H1 (cell line): ENCODE measurements at regions not wholly inside any gene's neighbourhood (a gene's known extent, or its start where the extent isn't known, plus 50 kb on each side); places are given as distances from the start of the nearest gene placed in this dataset.

Source experiments
- CTCF ChIA-PET: fragments of 300-600 bp; sonication (Branson Sonifier 250); formaldehyde crosslinking; loops from one replicate; lab custom pipeline; 2021; ENCODE audit not compliant: partially characterized antibody; lab: Charles Lee
- POLR2A ChIA-PET: fragments of 300-600 bp; sonication (Branson Sonifier 250); formaldehyde crosslinking; loops from one replicate; lab custom pipeline; 2021; ENCODE audit warnings: inconsistent platforms; ENCODE audit not compliant: partially characterized antibody; lab: Charles Lee
- DNase-seq, 2 experiments: peaks; one replicate each; pipeline versions ENCODE4 v3.0.0 to v3.0.0-alpha.2; 2010 to 2022; ENCODE audit warnings: low spot score in 2 of 2, low read depth in 1 of 2, mixed read lengths in 1 of 2
- FAIRE-seq: peaks from 2 replicates; lab custom pipeline; 2011; peaks lifted over from hg19 to GRCh38; lab: Jason Lieb, UNC
- H2AFZ ChIP-seq: 2 replicates; pipeline ENCODE4 v1.8.1; 2012; ENCODE audit warnings: low read length, inconsistent platforms
- H2AK5ac ChIP-seq: 2 replicates; pipeline ENCODE4 v1.6.1; 2013; ENCODE audit warnings: low read depth, low read length
- H2BK120ac ChIP-seq: replicated peaks from 2 replicates; pipeline ENCODE3; 2013; ENCODE audit warnings: low read depth, low read length, inconsistent platforms
- H2BK12ac ChIP-seq: 2 replicates; pipeline ENCODE4 v1.6.1; 2013; ENCODE audit warnings: low read depth, low read length
- H2BK15ac ChIP-seq: 2 replicates; pipeline ENCODE4 v1.6.1; 2013; ENCODE audit warnings: low read length
- H2BK20ac ChIP-seq: 2 replicates; pipeline ENCODE4 v1.6.1; 2013; ENCODE audit warnings: low read length
- H2BK5ac ChIP-seq: 2 replicates; pipeline ENCODE4 v1.6.1; 2013; ENCODE audit warnings: low read depth, low read length
- H3K14ac ChIP-seq: 2 replicates; pipeline ENCODE4 v1.6.1; 2013; ENCODE audit warnings: inconsistent platforms; ENCODE audit not compliant: insufficient read length
- H3K18ac ChIP-seq: 2 replicates; pipeline ENCODE4 v1.6.1; 2013; ENCODE audit warnings: low read length; ENCODE audit errors: extremely low read depth
- H3K23ac ChIP-seq: 2 replicates; pipeline ENCODE4 v1.6.1; 2013; ENCODE audit warnings: inconsistent platforms; ENCODE audit not compliant: insufficient read length
- H3K23me2 ChIP-seq: 2 replicates; pipeline ENCODE4 v1.6.1; 2013; ENCODE audit warnings: low read depth, low read length
- H3K27ac ChIP-seq: 2 replicates; pipeline ENCODE4 v1.6.1; 2011; ENCODE audit warnings: low read depth, low read length, inconsistent platforms
- H3K27me3 ChIP-seq, 4 experiments: replicated peaks in 1 of 4; 1 replicate in 1 of 4; 2 replicates in 3 of 4; pipeline versions ENCODE4 v1.6.1 to v1.8.1; 2011 to 2013; ENCODE audit warnings: low read length in 3 of 4, mild to moderate bottlenecking in 3 of 4, inconsistent platforms in 2 of 4, mixed read lengths in 2 of 4, moderate library complexity in 1 of 4; ENCODE audit not compliant: control insufficient read depth in 3 of 4, insufficient read depth in 3 of 4; ENCODE audit errors: extremely low read depth in 1 of 4
- H3K36me3 ChIP-seq, 4 experiments: 2 replicates each; pipeline versions ENCODE4 v1.6.1 to v1.8.1; 2011 to 2013; ENCODE audit warnings: mild to moderate bottlenecking in 4 of 4, low read length in 3 of 4, moderate library complexity in 2 of 4, control low read depth in 1 of 4, inconsistent platforms in 1 of 4; ENCODE audit not compliant: insufficient read depth in 4 of 4, control insufficient read depth in 2 of 4
- H3K4ac ChIP-seq: replicated peaks from 2 replicates; pipeline ENCODE3; 2013; ENCODE audit warnings: low read length, low read depth, mixed read lengths, inconsistent platforms; ENCODE audit not compliant: insufficient read length
- H3K4me1 ChIP-seq, 4 experiments: replicated peaks in 1 of 4; 1 replicate in 1 of 4; 2 replicates in 3 of 4; pipeline versions ENCODE4 v1.6.1 to v1.8.1; 2011 to 2013; ENCODE audit warnings: low read length in 3 of 4, inconsistent platforms in 2 of 4, mixed read lengths in 1 of 4; ENCODE audit not compliant: insufficient read depth in 4 of 4, control insufficient read depth in 3 of 4
- H3K4me2 ChIP-seq, 2 experiments: 2 replicates each; pipeline versions ENCODE4 v1.6.1 to v1.8.1; 2011 to 2013; ENCODE audit warnings: low read depth in 2 of 2, low read length in 2 of 2, control low read depth in 1 of 2, inconsistent platforms in 1 of 2, mild to moderate bottlenecking in 1 of 2; ENCODE audit not compliant: insufficient read depth in 1 of 2
- H3K4me3 ChIP-seq, 4 experiments: fragments of 200-600, 300-600 bp in 1 of 4; sonication (generic), shearing (Covaris generic), sonication (Bioruptor Twin) in 1 of 4; 2 replicates each; pipeline versions ENCODE4 v1.5.1 to v1.8.1; 2011 to 2016; ENCODE audit warnings: low read length in 4 of 4, low read depth in 3 of 4, control low read depth in 2 of 4, inconsistent platforms in 2 of 4, mild to moderate bottlenecking in 2 of 4, mixed read lengths in 1 of 4, moderate library complexity in 1 of 4; ENCODE audit not compliant: insufficient read depth in 2 of 4; ENCODE audit errors: extremely low read depth in 1 of 4
- H3K56ac ChIP-seq: replicated peaks from 2 replicates; pipeline ENCODE3; 2013; ENCODE audit warnings: low read depth, mild to moderate bottlenecking, mixed read lengths, low read length, inconsistent platforms; ENCODE audit not compliant: insufficient read length
- H3K79me1 ChIP-seq: 2 replicates; pipeline ENCODE4 v1.6.1; 2013; ENCODE audit warnings: low read depth, low read length, control low read depth
- H3K79me2 ChIP-seq, 2 experiments: 2 replicates each; pipeline versions ENCODE4 v1.6.1 to v1.8.1; 2012 to 2013; ENCODE audit warnings: low read length in 2 of 2, mild to moderate bottlenecking in 2 of 2, inconsistent platforms in 1 of 2; ENCODE audit not compliant: insufficient read depth in 2 of 2, control insufficient read depth in 1 of 2
- H3K9ac ChIP-seq, 4 experiments: replicated peaks in 1 of 4; 1 replicate in 1 of 4; 2 replicates in 3 of 4; pipeline versions ENCODE4 v1.6.1 to v1.8.1; 2011 to 2013; ENCODE audit warnings: low read depth in 3 of 4, low read length in 3 of 4, control low read depth in 2 of 4, mild to moderate bottlenecking in 2 of 4, moderate library complexity in 2 of 4, inconsistent platforms in 1 of 4; ENCODE audit errors: extremely low read depth in 1 of 4
- H3K9me3 ChIP-seq, 2 experiments: 2 replicates each; pipeline versions ENCODE4 v1.6.1 to v1.8.1; 2012 to 2013; ENCODE audit warnings: mild to moderate bottlenecking in 2 of 2, moderate library complexity in 2 of 2, control low read depth in 1 of 2, inconsistent platforms in 1 of 2, low read depth in 1 of 2, low read length in 1 of 2, mixed read lengths in 1 of 2; ENCODE audit not compliant: insufficient read depth in 2 of 2
- H4K20me1 ChIP-seq, 2 experiments: replicated peaks in 1 of 2; 2 replicates each; pipeline versions ENCODE3 to v1.8.1; 2011 to 2013; ENCODE audit warnings: inconsistent platforms in 2 of 2, low read length in 2 of 2, mild to moderate bottlenecking in 1 of 2; ENCODE audit not compliant: insufficient read depth in 2 of 2, control insufficient read depth in 1 of 2
- H4K5ac ChIP-seq: 2 replicates; pipeline ENCODE4 v1.6.1; 2013; ENCODE audit warnings: low read length, low read depth, mixed read lengths, inconsistent platforms; ENCODE audit not compliant: insufficient read length
- H4K8ac ChIP-seq: 2 replicates; pipeline ENCODE4 v1.8.0; 2013; ENCODE audit warnings: mild to moderate bottlenecking, moderate library complexity, low read length, inconsistent platforms; ENCODE audit not compliant: insufficient read depth; ENCODE audit errors: extremely low read depth
- H4K91ac ChIP-seq: replicated peaks from 2 replicates; pipeline ENCODE3; 2013; ENCODE audit warnings: low read length, mixed read lengths, inconsistent platforms; ENCODE audit not compliant: insufficient read length
- RXRA ChIP-seq: IDR thresholded peaks from 2 replicates; pipeline ENCODE4 v1.6.1; 2011; ENCODE audit warnings: low read depth, mild to moderate bottlenecking, low read length, moderate library complexity; ENCODE audit not compliant: insufficient read depth
- WGBS, 2 experiments: shearing (Covaris generic) in 1 of 2; methylation state at CpG; one replicate each; pipeline versions ENCODE4 v1.1.6 to v1.1.7; 2013 to 2015; ENCODE audit warnings: low lambda C conversion rate in 2 of 2, mixed read lengths in 2 of 2, inconsistent platforms in 1 of 2, low coverage in 1 of 2, missing lambda C conversion rate in 1 of 2; ENCODE audit not compliant: insufficient replicate concordance in 2 of 2, insufficient coverage in 1 of 2, insufficient read length in 1 of 2; ENCODE audit errors: extremely low coverage in 1 of 2, missing lambda C conversion rate in 1 of 2; 5-methylcytosine and 5-hydroxymethylcytosine counted together
- TF ChIP-seq, protein P1 (sequence below): IDR thresholded peaks from 2 replicates; pipeline ENCODE4 v1.6.1; 2012; ENCODE audit warnings: inconsistent platforms

- Histone ChIP-seq H3K18ac (no peak overlapping the region), H2BK15ac (no peak overlapping the region; the same call in 1 of the 2 replicates), H4K5ac (no peak overlapping the region), H3K27me3 (no peaks in the 10 kb centered on the region), H3K56ac (no peak overlapping the region)
- 79% methylated on average over 6 of the region's 6 CpGs; no CpG with 5 or more reads in 1 of the 2 experiments for WGBS, 2 experiments
- no peak for FAIRE-seq
- CTCF ChIA-PET: interaction anchor here (0.8 to 4.5 kb wide), 13 partner anchors 10 to 1063 kb away, joined by 3 to 30 read pairs (median 5); no protein-coding TSS in a partner anchor
- TF ChIP-seq, protein P1, sequence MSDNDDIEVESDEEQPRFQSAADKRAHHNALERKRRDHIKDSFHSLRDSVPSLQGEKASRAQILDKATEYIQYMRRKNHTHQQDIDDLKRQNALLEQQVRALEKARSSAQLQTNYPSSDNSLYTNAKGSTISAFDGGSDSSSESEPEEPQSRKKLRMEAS: 0 out of 2 replicates have a peak, but pooled peaks have one; percentile 7
- no peak for TF ChIP-seq RXRA
- TF ChIP-seq, all 59 proteins: peak for 1
- H3K23ac ChIP-seq: no peak overlapping the region
- H4K91ac ChIP-seq: no peak overlapping the region
- no peak overlapping the region for H2BK12ac ChIP-seq
- H3K36me3 ChIP-seq: no peaks in the 10 kb centered on the region; a peak in 1 of 8 replicates
- H3K14ac ChIP-seq: no peak overlapping the region
- H3K4me3 ChIP-seq: no peak overlapping the region
- no peak overlapping the region for H2BK120ac ChIP-seq
- H2BK5ac ChIP-seq: no peak overlapping the region
- no peak overlapping the region for H3K27ac ChIP-seq
- no peaks in the 10 kb centered on the region for H3K79me1 ChIP-seq
- DNase-seq: no peak
- H3K4ac ChIP-seq: no peak overlapping the region
- no peak overlapping the region for H2BK20ac ChIP-seq
- no peak overlapping the region for H3K9ac ChIP-seq
- no peak overlapping the region for H3K4me2 ChIP-seq
- H3K79me2 ChIP-seq: no peaks in the 10 kb centered on the region
- no peaks in the 10 kb centered on the region for H4K20me1 ChIP-seq
- no peak overlapping the region for H2AK5ac ChIP-seq
- H3K9me3 ChIP-seq: peaks cover 20 to 21% of the 10 kb centered on the region in 2 experiments; a peak in 3 of 4 replicates
- H3K23me2 ChIP-seq: no peaks in the 10 kb centered on the region
- no peak overlapping the region for H2AFZ ChIP-seq
- no peak overlapping the region for H4K8ac ChIP-seq
- POLR2A ChIA-PET: no interaction called here
- no peaks in the 10 kb centered on the region for H3K4me1 ChIP-seq
These were observed 150.9 kb downstream of the OSTF1 start for GRCh38 chr9:75239176-75239575.
